ENCODE measurements at regions not wholly inside any gene's neighbourhood (a gene's known extent, or its start where the extent isn't known, plus 50 kb on each side); places are given as distances from the start of the nearest gene placed in this dataset.
A peak's percentile ranks its signal among the peaks of the same experiment; 100 is the strongest.

GRCh38 chr3:30495172-30496065 is 111.0 kb upstream of the TGFBR2 start:
- peak overlapping the region in 1 of 4 donors; percentile 15 for H3K4me3 ChIP-seq

GRCh38 chr3:30496066-30496966 is 110.1 kb upstream of the TGFBR2 start:
- Histone ChIP-seq H3K27ac (peak overlapping the region; percentile 86 to 93 (median 88)), H3K4me3 (peak overlapping the region in 2 of 4 donors; percentile 15 to 21), H3K9me3 (no peaks in the 10 kb centered on the region), H3K36me3 (no peaks in the 10 kb centered on the region), H3K4me1 (peaks cover 0 to 82% (median 75%) of the 10 kb centered on the region in 4 donors), H3K27me3 (no peaks in the 10 kb centered on the region)
- WGBS, 2 donors, result 62 to 81% methylated on average over 15 of the region's 15 CpGs
- no peak for TF ChIP-seq POLR2A (IDR thresholded peaks at IDR 0.05)
- peak; percentile 89 to 96 (median 92) for TF ChIP-seq EP300 (IDR thresholded peaks at IDR 0.05)
- TF ChIP-seq, protein P1, sequence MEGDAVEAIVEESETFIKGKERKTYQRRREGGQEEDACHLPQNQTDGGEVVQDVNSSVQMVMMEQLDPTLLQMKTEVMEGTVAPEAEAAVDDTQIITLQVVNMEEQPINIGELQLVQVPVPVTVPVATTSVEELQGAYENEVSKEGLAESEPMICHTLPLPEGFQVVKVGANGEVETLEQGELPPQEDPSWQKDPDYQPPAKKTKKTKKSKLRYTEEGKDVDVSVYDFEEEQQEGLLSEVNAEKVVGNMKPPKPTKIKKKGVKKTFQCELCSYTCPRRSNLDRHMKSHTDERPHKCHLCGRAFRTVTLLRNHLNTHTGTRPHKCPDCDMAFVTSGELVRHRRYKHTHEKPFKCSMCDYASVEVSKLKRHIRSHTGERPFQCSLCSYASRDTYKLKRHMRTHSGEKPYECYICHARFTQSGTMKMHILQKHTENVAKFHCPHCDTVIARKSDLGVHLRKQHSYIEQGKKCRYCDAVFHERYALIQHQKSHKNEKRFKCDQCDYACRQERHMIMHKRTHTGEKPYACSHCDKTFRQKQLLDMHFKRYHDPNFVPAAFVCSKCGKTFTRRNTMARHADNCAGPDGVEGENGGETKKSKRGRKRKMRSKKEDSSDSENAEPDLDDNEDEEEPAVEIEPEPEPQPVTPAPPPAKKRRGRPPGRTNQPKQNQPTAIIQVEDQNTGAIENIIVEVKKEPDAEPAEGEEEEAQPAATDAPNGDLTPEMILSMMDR (IDR thresholded peaks at IDR 0.05), result no peak
- peak; percentile 80 to 88 (median 84) for TF ChIP-seq POLR2AphosphoS5 (IDR thresholded peaks at IDR 0.05)
- DNase-seq, result peak; percentile 92
- intact Hi-C loops (cut with DNase I), result loop anchor here (2.0 to 5.0 kb wide), 2 partner anchors 56 to 196 kb away; no protein-coding TSS in a partner anchor

More at GRCh38 chr3:30495172-30496065, 111.0 kb upstream of the TGFBR2 start:
- intact Hi-C loops (cut with DNase I), result loop anchor here (2.0 to 5.0 kb wide), 2 partner anchors 55 to 197 kb away; no protein-coding TSS in a partner anchor
- no peaks in the 10 kb centered on the region for H3K9me3 ChIP-seq
- peaks cover 0 to 86% (median 76%) of the 10 kb centered on the region in 4 donors for H3K4me1 ChIP-seq
- H3K36me3 ChIP-seq, result no peaks in the 10 kb centered on the region
- no peak for TF ChIP-seq POLR2AphosphoS5 (IDR thresholded peaks at IDR 0.05)
- TF ChIP-seq EP300 (IDR thresholded peaks at IDR 0.05), result no peak
- peak overlapping the region; percentile 86 to 93 (median 88) for H3K27ac ChIP-seq
- DNase-seq, result no peak
- no peaks in the 10 kb centered on the region for H3K27me3 ChIP-seq
- WGBS, 2 donors, result 39 to 68% methylated on average over 6 of the region's 6 CpGs

- H3K4me1 ChIP-seq, result peaks cover 0 to 63% (median 57%) of the 10 kb centered on the region in 4 donors
- intact Hi-C loops (cut with DNase I), result loop anchor here (5.0 kb wide), 1 partner anchor 194 kb away; no protein-coding TSS in a partner anchor
- no peaks in the 10 kb centered on the region for H3K27me3 ChIP-seq
Observed at GRCh38 chr3:30498587-30498967, 107.8 kb upstream of the TGFBR2 start.

GRCh38 chr3:30500666-30501399 is 105.6 kb upstream of the TGFBR2 start:
- Histone ChIP-seq H3K9me3 (no peaks in the 10 kb centered on the region), H3K27me3 (no peaks in the 10 kb centered on the region), H3K36me3 (no peaks in the 10 kb centered on the region), H3K4me1 (peaks cover 0 to 40% (median 36%) of the 10 kb centered on the region in 4 donors), H3K4me3 (no peak overlapping the region), H3K27ac (no peak overlapping the region)
- WGBS, 2 donors, result 87 to 91% methylated on average over 7 of the region's 7 CpGs
- TF ChIP-seq POLR2A (IDR thresholded peaks at IDR 0.05) (no peak), POLR2AphosphoS5 (IDR thresholded peaks at IDR 0.05) (no peak), EP300 (IDR thresholded peaks at IDR 0.05) (no peak)
- TF ChIP-seq, protein P1 (IDR thresholded peaks at IDR 0.05), result no peak
- DNase-seq, result no peak
- intact Hi-C loops (cut with DNase I), result no loop called here

More at GRCh38 chr3:30498587-30498967, 107.8 kb upstream of the TGFBR2 start:
- 95 to 98% methylated on average over 1 of the region's 1 CpG for WGBS, 2 donors
- DNase-seq, result no peak
- peak overlapping the region in 3 of 4 donors; percentile 86 to 93 (median 90) for H3K27ac ChIP-seq
- H3K4me3 ChIP-seq, result no peak overlapping the region
- TF ChIP-seq POLR2A (IDR thresholded peaks at IDR 0.05), result no peak
- TF ChIP-seq, protein P1 (IDR thresholded peaks at IDR 0.05), result no peak
- TF ChIP-seq POLR2AphosphoS5 (IDR thresholded peaks at IDR 0.05), result no peak
- no peak for TF ChIP-seq EP300 (IDR thresholded peaks at IDR 0.05)
- no peaks in the 10 kb centered on the region for H3K36me3 ChIP-seq
- H3K9me3 ChIP-seq, result no peaks in the 10 kb centered on the region

Measured in sigmoid colon (tissue), 6 donors.